ENCODE measurements at regions not wholly inside any gene's neighbourhood (a gene's known extent, or its start where the extent isn't known, plus 50 kb on each side); places are given as distances from the start of the nearest gene placed in this dataset.
A peak's percentile ranks its signal among the peaks of the same experiment; 100 is the strongest.
"Not testable (repeated sequence)": the region's sequence is repeated elsewhere in the genome, so short reads cannot be mapped to it uniquely, and the experiment has no call there.

- Histone ChIP-seq H3K36me3 (ENCODE audit: control insufficient read depth in 2 of 2, insufficient read depth in 2 of 2, low read length in 2 of 2) (no peaks in the 10 kb centered on the region), H3K9ac (ENCODE audit: low read depth in 1 of 2, low read length in 2 of 2) (no peak overlapping the region), H3K27ac (ENCODE audit: low read depth in 2 of 2, low read length in 2 of 2) (no peak overlapping the region), H3K4me1 (ENCODE audit: control insufficient read depth in 2 of 2, insufficient read depth in 2 of 2, low read length in 2 of 2) (no peaks in the 10 kb centered on the region), H3K27me3 (ENCODE audit: control insufficient read depth in 2 of 2, insufficient read depth in 2 of 2, low read length in 2 of 2) (no peaks in the 10 kb centered on the region), H3K4me3 (ENCODE audit: low read length in 2 of 2) (no peak overlapping the region), H3K9me3 (ENCODE audit: control insufficient read depth in 2 of 2, low read length in 2 of 2) (peaks cover 0 to 2% of the 10 kb centered on the region in 2 donors)
Measured at GRCh38 chr10:6950133-6950532, 370.1 kb upstream of the PRKCQ start.

DNA sequence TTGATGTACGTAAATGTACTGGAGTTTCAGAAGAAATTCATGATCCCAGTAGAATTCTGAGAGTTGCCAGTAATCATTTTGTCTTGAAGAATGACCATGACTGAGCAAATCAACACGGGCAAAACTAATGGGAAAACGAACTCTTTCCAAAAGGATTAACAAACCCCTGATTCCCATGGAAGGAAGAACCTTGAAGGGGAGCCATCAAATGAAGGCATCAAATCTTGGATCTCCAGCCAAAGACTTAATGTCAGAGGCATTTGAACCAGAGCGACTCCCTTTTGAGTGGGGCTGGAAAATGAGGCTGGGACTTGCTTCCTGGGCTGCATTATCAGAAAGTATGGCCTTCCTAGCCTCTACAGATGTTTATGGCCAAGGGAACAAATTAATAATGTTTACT lies 364.4 kb upstream of the PRKCQ start:
- Histone ChIP-seq H3K9ac (ENCODE audit: low read depth in 1 of 2, low read length in 2 of 2) (no peak overlapping the region), H3K27me3 (ENCODE audit: control insufficient read depth in 2 of 2, insufficient read depth in 2 of 2, low read length in 2 of 2) (no peaks in the 10 kb centered on the region), H3K27ac (ENCODE audit: low read depth in 2 of 2, low read length in 2 of 2) (no peak overlapping the region), H3K9me3 (ENCODE audit: control insufficient read depth in 2 of 2, low read length in 2 of 2) (no peaks in the 10 kb centered on the region), H3K4me1 (ENCODE audit: control insufficient read depth in 2 of 2, insufficient read depth in 2 of 2, low read length in 2 of 2) (no peaks in the 10 kb centered on the region), H3K36me3 (ENCODE audit: control insufficient read depth in 2 of 2, insufficient read depth in 2 of 2, low read length in 2 of 2) (no peaks in the 10 kb centered on the region), H3K4me3 (ENCODE audit: low read length in 2 of 2) (no peak overlapping the region)

DNA sequence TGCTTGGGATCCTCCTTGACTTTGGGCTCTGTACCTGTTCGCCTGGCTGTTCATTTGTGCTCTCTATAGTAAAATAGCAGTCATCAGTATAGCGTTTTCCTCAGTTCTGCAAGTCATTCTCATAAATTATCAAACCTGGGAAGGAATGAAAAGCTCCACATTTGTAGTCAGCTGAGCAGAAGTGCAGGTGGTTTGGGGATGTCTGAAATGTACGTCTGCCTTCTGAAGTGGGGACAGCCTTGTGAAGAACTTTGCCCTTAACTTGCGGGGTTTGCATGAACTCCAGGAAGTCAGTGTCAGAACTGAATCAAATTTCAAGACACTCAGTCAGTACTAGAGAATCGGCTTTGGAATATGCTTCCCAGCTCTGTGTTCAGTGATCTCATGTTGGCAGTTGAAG lies 358.3 kb upstream of the PRKCQ start:
- Histone ChIP-seq H3K9me3 (ENCODE audit: control insufficient read depth in 2 of 2, low read length in 2 of 2) (no peaks in the 10 kb centered on the region), H3K9ac (ENCODE audit: low read depth in 1 of 2, low read length in 2 of 2) (no peak overlapping the region), H3K27ac (ENCODE audit: low read depth in 2 of 2, low read length in 2 of 2) (no peak overlapping the region), H3K27me3 (ENCODE audit: control insufficient read depth in 2 of 2, insufficient read depth in 2 of 2, low read length in 2 of 2) (no peaks in the 10 kb centered on the region), H3K4me3 (ENCODE audit: low read length in 2 of 2) (no peak overlapping the region), H3K4me1 (ENCODE audit: control insufficient read depth in 2 of 2, insufficient read depth in 2 of 2, low read length in 2 of 2) (no peaks in the 10 kb centered on the region), H3K36me3 (ENCODE audit: control insufficient read depth in 2 of 2, insufficient read depth in 2 of 2, low read length in 2 of 2) (no peaks in the 10 kb centered on the region)

- H3K9me3 ChIP-seq (ENCODE audit: control insufficient read depth in 2 of 2, low read length in 2 of 2) = no peaks in the 10 kb centered on the region
- H3K4me3 ChIP-seq (ENCODE audit: low read length in 2 of 2) = no peak overlapping the region
- no peaks in the 10 kb centered on the region for H3K27me3 ChIP-seq (ENCODE audit: control insufficient read depth in 2 of 2, insufficient read depth in 2 of 2, low read length in 2 of 2)
- no peak overlapping the region for H3K9ac ChIP-seq (ENCODE audit: low read depth in 1 of 2, low read length in 2 of 2)
- no peaks in the 10 kb centered on the region for H3K4me1 ChIP-seq (ENCODE audit: control insufficient read depth in 2 of 2, insufficient read depth in 2 of 2, low read length in 2 of 2)
- H3K36me3 ChIP-seq (ENCODE audit: control insufficient read depth in 2 of 2, insufficient read depth in 2 of 2, low read length in 2 of 2) = no peaks in the 10 kb centered on the region
- no peak overlapping the region for H3K27ac ChIP-seq (ENCODE audit: low read depth in 2 of 2, low read length in 2 of 2)
Measured at GRCh38 chr10:6936931-6937330, 356.9 kb upstream of the PRKCQ start.

DNA sequence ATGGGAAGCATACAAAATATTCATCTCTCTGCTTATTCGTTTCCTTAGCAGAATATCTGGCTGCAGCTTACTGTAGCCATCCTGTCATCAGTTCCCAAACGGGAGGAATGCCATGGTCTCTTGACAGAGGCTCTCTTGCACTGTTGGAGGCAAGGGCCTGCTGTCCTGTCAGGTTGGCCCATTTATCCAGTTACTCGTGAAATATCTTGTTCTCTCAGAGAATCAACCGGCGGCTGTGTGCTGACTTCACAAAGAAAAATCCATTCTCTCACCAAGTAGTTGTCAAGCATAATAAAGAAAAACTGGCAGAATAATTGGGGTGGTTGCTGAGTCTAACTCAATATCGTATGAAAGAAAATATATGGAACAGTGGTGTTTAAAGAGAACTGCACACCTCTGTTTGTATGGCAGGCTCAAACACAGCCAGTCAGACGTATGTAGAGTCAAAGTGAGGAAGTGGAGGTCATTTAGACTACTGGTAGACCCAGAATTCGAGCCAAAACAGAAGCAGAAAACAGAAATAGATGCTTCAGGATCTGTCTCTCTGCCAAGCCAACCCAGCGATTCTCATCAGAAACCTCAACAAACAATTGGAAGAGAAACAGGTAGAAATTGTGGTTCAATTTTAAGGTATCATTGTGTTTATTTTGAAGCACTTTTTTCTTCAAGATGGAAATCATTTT lies 349.2 kb upstream of the PRKCQ start:
- Histone ChIP-seq H3K27ac (ENCODE audit: low read depth in 2 of 2, low read length in 2 of 2) (peak overlapping the region in 1 of 2 donors; percentile 32), H3K4me3 (ENCODE audit: low read length in 2 of 2) (no peak overlapping the region)

DNA sequence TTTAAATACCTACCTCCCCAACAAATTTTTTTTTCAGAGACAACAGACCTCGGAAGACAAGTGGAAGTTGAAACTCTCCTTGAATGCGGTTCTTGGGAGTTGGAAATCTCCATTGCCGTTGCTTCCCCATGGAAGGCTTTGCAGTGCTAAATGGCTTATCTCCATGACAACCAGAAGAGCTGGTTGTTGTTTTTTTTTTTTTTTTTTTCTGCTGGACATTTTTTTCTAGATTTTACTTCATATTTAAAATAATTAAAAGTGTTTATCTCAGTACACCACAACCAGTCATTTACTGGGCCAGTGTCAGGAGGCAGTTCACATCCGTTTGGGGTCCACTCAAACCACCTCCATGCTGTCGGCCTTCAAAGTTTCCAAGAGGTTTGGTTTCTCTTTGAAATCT lies 348.5 kb upstream of the PRKCQ start:
- Histone ChIP-seq H3K9ac (ENCODE audit: low read depth in 1 of 2, low read length in 2 of 2) (no peak overlapping the region), H3K9me3 (ENCODE audit: control insufficient read depth in 2 of 2, low read length in 2 of 2) (no peaks in the 10 kb centered on the region), H3K4me3 (ENCODE audit: low read length in 2 of 2) (no peak overlapping the region), H3K27ac (ENCODE audit: low read depth in 2 of 2, low read length in 2 of 2) (peak overlapping the region; percentile 48 to 53), H3K27me3 (ENCODE audit: control insufficient read depth in 2 of 2, insufficient read depth in 2 of 2, low read length in 2 of 2) (no peaks in the 10 kb centered on the region), H3K4me1 (ENCODE audit: control insufficient read depth in 2 of 2, insufficient read depth in 2 of 2, low read length in 2 of 2) (peaks cover 4 to 8% of the 10 kb centered on the region in 2 donors), H3K36me3 (ENCODE audit: control insufficient read depth in 2 of 2, insufficient read depth in 2 of 2, low read length in 2 of 2) (no peaks in the 10 kb centered on the region)

More for the DNA sequence above, 349.2 kb upstream of the PRKCQ start:
- Histone ChIP-seq H3K4me1 (ENCODE audit: control insufficient read depth in 2 of 2, insufficient read depth in 2 of 2, low read length in 2 of 2) (peaks cover 4 to 8% of the 10 kb centered on the region in 2 donors), H3K27me3 (ENCODE audit: control insufficient read depth in 2 of 2, insufficient read depth in 2 of 2, low read length in 2 of 2) (no peaks in the 10 kb centered on the region), H3K9me3 (ENCODE audit: control insufficient read depth in 2 of 2, low read length in 2 of 2) (no peaks in the 10 kb centered on the region), H3K9ac (ENCODE audit: low read depth in 1 of 2, low read length in 2 of 2) (no peak overlapping the region), H3K36me3 (ENCODE audit: control insufficient read depth in 2 of 2, insufficient read depth in 2 of 2, low read length in 2 of 2) (no peaks in the 10 kb centered on the region)

GRCh38 chr10:6926971-6927370 lies 346.9 kb upstream of the PRKCQ start:
- no peaks in the 10 kb centered on the region for H3K27me3 ChIP-seq (ENCODE audit: control insufficient read depth in 2 of 2, insufficient read depth in 2 of 2, low read length in 2 of 2)
- H3K9me3 ChIP-seq (ENCODE audit: control insufficient read depth in 2 of 2, low read length in 2 of 2) = no peaks in the 10 kb centered on the region
- peak overlapping the region; percentile 35 to 43 for H3K27ac ChIP-seq (ENCODE audit: low read depth in 2 of 2, low read length in 2 of 2)
- H3K4me1 ChIP-seq (ENCODE audit: control insufficient read depth in 2 of 2, insufficient read depth in 2 of 2, low read length in 2 of 2) = peaks cover 4 to 8% of the 10 kb centered on the region in 2 donors
- no peaks in the 10 kb centered on the region for H3K36me3 ChIP-seq (ENCODE audit: control insufficient read depth in 2 of 2, insufficient read depth in 2 of 2, low read length in 2 of 2)
- no peak overlapping the region for H3K9ac ChIP-seq (ENCODE audit: low read depth in 1 of 2, low read length in 2 of 2)
- no peak overlapping the region for H3K4me3 ChIP-seq (ENCODE audit: low read length in 2 of 2)

DNA sequence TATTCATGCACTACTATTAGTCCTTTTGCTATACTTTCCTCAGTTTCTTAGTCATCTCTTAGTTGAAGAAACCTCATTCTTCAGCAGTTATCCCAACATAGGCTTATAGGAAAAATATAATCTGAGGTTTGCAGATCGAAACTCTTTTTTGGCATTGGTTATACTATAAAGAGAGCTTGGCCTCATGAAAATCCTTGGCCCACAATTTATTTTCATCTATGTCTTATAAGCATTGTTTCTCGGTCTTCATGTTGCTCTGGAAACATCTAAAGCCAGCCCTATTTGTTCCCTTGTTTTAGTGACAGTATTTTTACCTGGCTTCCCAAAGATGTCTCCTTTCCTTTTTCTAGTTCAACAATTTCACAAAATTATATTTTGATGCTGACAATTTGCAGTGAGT lies 345.1 kb upstream of the PRKCQ start:
- Histone ChIP-seq H3K9me3 (ENCODE audit: control insufficient read depth in 2 of 2, low read length in 2 of 2) (no peaks in the 10 kb centered on the region), H3K36me3 (ENCODE audit: control insufficient read depth in 2 of 2, insufficient read depth in 2 of 2, low read length in 2 of 2) (no peaks in the 10 kb centered on the region), H3K9ac (ENCODE audit: low read depth in 1 of 2, low read length in 2 of 2) (no peak overlapping the region), H3K27ac (ENCODE audit: low read depth in 2 of 2, low read length in 2 of 2) (no peak overlapping the region), H3K4me3 (ENCODE audit: low read length in 2 of 2) (no peak overlapping the region), H3K27me3 (ENCODE audit: control insufficient read depth in 2 of 2, insufficient read depth in 2 of 2, low read length in 2 of 2) (no peaks in the 10 kb centered on the region), H3K4me1 (ENCODE audit: control insufficient read depth in 2 of 2, insufficient read depth in 2 of 2, low read length in 2 of 2) (peaks cover 4 to 8% of the 10 kb centered on the region in 2 donors)

GRCh38 chr10:6924166-6924565 lies 344.1 kb upstream of the PRKCQ start:
- Histone ChIP-seq H3K4me1 (ENCODE audit: control insufficient read depth in 2 of 2, insufficient read depth in 2 of 2, low read length in 2 of 2) (peaks cover 7 to 8% of the 10 kb centered on the region in 2 donors), H3K27me3 (ENCODE audit: control insufficient read depth in 2 of 2, insufficient read depth in 2 of 2, low read length in 2 of 2) (no peaks in the 10 kb centered on the region), H3K36me3 (ENCODE audit: control insufficient read depth in 2 of 2, insufficient read depth in 2 of 2, low read length in 2 of 2) (no peaks in the 10 kb centered on the region), H3K9ac (ENCODE audit: low read depth in 1 of 2, low read length in 2 of 2) (no peak overlapping the region), H3K9me3 (ENCODE audit: control insufficient read depth in 2 of 2, low read length in 2 of 2) (no peaks in the 10 kb centered on the region), H3K4me3 (ENCODE audit: low read length in 2 of 2) (no peak overlapping the region), H3K27ac (ENCODE audit: low read depth in 2 of 2, low read length in 2 of 2) (no peak overlapping the region)

- H3K27me3 ChIP-seq (ENCODE audit: control insufficient read depth in 2 of 2, insufficient read depth in 2 of 2, low read length in 2 of 2); H3K4me3 ChIP-seq (ENCODE audit: low read length in 2 of 2); H3K9me3 ChIP-seq (ENCODE audit: control insufficient read depth in 2 of 2, low read length in 2 of 2); H3K9ac ChIP-seq (ENCODE audit: low read depth in 1 of 2, low read length in 2 of 2); H3K27ac ChIP-seq (ENCODE audit: low read depth in 2 of 2, low read length in 2 of 2); H3K36me3 ChIP-seq (ENCODE audit: control insufficient read depth in 2 of 2, insufficient read depth in 2 of 2, low read length in 2 of 2); H3K4me1 ChIP-seq (ENCODE audit: control insufficient read depth in 2 of 2, insufficient read depth in 2 of 2, low read length in 2 of 2): not testable (repeated sequence)
Measured at GRCh38 chr10:6921026-6921425, 340.9 kb upstream of the PRKCQ start.
